ENCODE measurements at regions not wholly inside any gene's neighbourhood (a gene's known extent, or its start where the extent isn't known, plus 50 kb on each side); places are given as distances from the start of the nearest gene placed in this dataset.

DNA sequence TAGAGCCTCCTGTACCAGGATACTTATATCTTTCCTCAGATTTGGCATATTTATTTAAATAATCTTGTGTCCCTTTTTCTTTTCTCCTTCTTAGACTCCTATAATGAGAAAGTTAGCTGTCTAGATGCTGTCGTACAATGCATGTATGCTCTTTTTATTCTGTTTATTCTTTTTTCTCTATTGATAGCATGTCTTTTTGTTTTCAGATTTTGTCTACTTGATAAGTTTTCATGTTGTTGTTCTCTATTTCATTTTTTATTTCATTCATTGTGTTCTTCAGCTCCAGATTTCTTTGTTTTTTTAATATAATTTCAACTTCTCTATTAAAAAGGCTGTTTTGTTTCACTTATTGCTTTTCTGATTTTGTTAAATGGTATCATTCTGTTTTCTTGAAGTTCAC is 674.3 kb upstream of the POU3F3 start:
- no peak for DNase-seq

DNA sequence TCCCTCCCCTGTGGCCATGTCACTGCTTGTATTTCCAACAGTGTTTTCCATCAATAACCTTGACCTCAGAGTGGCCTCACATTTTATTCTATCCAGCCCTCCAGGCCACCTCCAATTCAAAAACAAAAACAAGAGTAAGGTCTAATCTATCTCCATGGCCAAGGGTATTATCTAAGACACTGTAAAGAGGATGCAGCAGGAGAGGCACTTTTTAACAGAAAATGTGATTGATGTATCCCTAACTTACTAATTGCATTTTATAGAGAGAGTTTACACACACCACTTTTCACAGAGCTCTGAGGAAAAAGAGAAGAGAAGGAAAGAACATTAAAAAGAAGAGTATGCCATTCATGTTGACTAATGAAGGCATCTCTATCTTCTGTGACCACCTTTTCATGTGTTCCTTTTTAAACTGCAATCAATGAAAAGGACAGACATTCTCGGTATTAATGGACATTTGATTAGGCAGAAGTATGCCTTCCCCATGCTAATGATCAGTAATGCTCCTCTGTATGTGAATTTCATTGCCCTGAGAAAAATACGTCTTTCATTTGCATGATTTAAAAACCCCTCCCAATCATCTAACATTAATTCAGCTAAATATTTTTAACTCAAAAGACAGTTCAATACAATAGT is 653.3 kb upstream of the POU3F3 start:
- no peak for DNase-seq

DNA sequence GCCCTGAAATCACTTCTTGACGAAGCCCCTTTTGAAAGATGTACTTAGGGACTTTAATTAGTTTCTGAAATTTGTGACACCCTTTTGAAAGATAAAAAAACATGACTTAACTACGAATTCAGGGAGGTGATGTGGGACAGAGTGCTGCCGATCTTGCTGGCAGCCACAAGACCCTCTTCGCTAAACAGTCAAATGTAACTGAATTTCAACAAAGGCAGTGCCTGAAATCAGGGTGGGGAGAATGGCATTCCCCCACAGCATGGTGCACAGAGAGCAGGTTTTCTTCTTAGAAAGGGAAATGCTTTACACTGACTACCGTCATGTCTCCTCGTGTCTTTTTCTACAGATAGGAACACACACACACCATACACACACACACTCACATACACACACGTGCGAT is 640.2 kb upstream of the POU3F3 start:
- DNase-seq = no peak

DNA sequence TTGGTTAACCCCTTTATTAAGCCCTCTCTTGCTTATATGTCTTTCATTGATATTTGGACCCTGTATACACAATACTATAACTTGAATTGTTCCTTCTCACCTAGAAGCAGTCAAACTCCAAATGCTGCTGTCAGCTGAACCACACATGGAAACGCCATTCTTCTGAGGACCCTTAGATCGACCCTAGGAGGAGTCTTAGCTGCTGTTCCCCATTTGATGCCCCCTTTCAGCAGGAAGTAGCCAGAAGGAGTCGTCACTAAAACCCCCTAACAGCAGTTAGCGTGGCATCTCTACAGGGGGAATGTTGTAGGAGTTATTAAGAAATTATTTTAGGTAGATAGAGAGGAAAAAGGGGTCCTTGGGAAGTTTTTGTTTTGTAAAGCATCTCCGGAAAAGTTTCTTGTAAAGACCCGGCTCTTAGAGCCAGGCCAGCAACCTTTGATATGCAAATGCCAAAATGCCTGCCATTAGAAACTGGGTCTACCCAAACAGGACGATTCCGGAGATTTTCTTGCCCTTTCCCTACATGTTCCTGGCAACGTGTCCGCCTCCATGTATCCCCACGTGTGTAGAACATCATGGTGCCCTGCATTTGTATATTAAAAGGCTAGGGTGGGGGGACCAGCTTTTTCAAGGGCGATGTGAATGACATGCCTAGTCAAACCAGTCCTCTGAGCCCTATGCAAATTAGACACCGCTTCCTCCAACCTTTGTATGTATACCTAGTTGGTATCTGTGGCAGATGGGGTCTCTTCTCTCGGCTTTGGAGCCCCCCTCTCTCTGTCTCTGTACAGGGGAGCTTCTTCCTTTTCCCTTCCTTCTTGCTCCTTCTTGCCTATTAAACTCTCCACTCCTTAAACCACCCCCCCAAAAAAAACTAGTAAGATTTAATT is 638.4 kb upstream of the POU3F3 start:
- DNase-seq = no peak

DNA sequence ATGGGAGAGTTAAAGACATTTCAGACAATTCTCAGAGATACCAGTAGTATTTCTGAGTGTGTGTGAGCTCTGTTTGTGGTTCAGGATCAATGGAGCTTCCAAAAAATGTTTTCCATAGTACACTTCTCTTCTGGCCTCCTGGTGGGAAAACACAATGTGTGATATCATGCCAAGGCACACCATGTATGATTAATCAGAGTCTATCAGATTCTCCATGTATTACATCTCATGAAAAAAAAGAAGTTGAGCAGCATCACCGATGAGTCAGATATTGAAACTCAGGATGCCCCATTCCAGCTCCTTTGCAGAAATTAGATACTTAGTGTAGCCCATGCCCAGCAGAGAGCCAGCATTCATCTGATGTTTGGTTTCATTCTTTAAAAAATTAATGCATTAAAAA is 620.3 kb upstream of the POU3F3 start:
- DNase-seq = no peak

DNA sequence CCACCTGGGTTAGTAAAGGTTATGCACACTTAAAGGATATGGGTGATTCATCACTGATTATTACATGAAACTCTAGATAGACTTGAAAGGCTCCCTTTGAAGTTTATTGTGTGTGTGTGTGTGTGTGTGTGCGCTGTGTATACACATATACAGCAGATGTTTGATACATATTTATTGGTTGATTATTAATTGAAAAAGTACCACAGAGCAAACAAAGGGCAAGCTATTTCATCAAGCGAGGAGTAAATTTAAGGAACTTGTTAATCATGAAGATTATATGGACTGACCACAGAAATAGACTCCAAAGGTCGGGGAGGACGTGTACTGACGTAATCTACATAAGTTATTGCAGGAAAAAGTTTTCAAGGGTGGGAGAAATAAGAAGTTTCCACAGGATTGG is 617.4 kb upstream of the POU3F3 start:
- DNase-seq = no peak

DNA sequence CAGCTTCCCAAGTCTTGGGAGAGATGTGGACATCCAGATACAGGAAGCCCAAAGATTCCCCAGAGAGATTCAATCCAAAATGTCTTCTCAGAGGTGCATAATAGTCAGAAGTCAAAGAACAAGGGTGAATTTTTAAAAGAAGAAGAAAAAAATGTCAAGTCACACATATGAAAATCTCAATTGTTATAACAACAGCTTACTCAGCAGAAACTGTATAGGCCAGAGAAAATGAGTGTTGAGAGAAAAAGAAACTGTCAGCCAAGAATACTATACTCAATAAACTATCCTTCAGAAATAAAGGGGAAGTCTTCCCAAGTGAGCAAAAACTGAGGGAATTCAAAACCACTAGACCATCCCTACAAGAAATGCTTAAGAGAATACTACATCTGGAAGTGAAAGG is 612.9 kb upstream of the POU3F3 start:
- DNase-seq = no peak

DNA sequence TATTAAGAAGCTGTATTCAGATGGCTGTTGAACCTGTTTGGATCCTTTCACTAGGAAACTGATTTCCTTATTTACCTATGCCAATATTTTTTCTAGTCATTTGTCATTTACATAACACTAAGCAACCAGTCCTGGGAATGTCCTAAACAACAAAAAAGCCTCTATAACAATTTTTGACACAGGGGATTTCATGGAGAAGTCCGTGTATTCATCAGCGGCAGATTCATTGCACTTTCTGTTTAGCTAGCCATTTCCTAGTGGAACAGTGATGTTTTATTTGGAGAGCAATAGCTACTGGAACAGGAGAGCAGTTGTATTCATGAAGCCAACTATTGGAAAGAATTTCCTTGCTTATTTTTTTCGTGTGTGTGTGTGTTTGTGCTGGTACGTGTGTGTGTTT is 604.3 kb upstream of the POU3F3 start:
- DNase-seq = no peak

DNA sequence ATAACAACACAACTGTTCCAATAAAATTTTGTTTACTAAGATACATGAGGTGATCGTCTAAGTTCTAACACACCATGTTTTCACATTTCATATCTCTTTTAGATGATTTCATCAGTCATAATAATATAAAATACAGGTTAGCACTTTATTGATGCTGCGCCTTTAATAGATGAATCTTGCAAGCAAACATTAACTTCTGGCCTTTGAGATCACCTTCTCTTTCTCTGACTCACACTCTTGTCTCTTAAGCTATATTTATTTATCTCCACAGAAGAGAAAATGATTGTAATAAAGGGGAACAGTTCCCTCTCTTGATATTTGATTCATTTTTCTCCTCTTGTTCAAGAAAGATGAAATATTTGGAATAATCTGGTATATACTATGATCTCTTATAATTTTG is 603.3 kb upstream of the POU3F3 start:
- DNase-seq = no peak

DNA sequence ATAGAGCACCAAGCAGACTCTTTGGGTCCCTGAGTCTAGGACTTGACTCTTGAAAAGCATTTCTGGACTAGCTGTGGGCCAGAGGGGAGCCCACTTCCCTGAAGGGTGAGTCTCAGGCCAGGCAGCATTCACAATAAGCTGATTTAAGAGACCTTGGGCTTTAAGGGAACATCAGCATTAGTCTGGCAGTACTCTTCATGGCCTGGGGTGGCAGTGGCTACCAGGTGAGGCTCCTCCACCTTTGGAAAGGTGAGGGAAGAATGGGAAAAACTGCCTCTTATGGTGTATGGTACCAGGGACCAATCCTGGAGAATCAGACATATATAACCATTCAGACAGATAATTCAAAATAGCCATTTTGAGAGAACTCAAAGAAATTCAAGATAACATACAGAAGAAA is 599.9 kb upstream of the POU3F3 start:
- no peak for DNase-seq

DNA sequence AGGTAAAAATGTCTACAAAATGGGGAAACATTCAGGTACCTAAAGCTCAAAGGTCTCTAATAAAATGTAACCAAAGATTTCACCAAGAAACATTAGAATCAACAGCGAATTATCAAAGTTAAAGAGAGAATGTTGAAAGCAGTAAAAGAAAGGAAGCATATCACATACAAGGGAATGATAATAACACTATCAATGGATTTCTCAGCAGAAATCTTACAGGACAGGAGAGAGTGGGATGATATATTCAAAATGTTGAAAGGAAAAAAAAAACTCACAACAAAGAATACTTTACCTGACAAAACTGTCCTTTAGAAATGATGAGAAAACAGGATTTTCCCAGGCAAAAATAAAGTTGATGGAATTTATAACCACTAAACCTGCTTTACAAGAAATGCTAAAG is 591.2 kb upstream of the POU3F3 start:
- no peak for DNase-seq

DNA sequence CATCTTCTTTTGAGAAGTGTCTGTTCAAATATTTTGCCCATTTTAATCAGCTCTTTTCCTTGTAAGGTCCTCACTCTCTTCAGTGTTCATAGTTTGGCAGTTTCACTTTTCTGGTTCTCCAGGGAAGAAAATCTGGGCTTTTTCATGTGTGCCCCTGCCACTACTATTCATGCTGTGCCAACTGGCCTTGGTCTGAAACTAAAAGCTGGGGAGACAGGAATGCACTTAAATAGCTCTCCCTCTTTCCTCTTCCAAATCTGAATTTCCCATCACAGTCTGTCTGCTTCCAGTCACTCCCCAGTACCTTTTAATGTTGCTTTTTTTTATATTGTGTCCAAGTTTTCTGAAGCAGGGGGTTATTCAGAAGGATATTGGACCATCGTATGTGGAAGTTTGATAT is 574.3 kb upstream of the POU3F3 start:
- DNase-seq = no peak

DNA sequence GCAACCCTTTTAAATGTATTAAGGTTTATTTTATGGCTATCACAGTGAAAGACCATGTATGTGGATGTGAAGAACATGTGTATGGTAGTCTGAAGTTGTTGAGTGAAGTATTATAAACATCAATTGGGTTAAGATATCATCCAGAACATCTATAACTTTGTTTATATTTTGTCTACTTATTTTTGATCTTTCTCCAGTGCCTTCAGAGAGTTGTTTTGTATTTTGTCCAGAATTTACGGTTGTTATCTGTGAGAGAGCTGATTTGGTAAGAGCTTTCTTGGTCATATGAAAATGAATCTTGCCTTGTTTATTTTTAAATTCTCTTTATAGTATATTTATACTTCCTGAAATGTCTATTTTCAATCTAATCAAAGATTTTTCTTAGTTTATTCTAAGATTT is 573.7 kb upstream of the POU3F3 start:
- DNase-seq = no peak

DNA sequence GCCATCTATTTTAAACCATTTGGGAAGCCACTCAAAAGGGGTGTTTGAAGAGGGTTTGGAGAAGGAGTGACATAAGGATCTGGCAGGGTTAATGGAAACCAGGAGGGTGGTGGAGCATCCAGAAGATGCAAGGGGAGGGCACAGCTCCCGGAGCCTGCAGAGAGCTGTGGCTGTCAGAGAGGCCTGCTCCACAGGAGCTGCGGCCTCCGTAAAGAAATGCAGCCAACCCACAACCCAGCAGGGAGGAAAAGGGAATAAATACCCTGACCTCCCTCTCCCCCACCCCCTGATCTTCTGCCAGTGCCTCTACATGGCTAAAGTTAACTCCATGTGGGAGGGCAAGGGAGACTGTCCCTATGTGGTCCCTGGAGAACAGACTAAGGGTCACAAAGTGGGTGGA is 567.1 kb upstream of the POU3F3 start:
- DNase-seq = no peak

DNA sequence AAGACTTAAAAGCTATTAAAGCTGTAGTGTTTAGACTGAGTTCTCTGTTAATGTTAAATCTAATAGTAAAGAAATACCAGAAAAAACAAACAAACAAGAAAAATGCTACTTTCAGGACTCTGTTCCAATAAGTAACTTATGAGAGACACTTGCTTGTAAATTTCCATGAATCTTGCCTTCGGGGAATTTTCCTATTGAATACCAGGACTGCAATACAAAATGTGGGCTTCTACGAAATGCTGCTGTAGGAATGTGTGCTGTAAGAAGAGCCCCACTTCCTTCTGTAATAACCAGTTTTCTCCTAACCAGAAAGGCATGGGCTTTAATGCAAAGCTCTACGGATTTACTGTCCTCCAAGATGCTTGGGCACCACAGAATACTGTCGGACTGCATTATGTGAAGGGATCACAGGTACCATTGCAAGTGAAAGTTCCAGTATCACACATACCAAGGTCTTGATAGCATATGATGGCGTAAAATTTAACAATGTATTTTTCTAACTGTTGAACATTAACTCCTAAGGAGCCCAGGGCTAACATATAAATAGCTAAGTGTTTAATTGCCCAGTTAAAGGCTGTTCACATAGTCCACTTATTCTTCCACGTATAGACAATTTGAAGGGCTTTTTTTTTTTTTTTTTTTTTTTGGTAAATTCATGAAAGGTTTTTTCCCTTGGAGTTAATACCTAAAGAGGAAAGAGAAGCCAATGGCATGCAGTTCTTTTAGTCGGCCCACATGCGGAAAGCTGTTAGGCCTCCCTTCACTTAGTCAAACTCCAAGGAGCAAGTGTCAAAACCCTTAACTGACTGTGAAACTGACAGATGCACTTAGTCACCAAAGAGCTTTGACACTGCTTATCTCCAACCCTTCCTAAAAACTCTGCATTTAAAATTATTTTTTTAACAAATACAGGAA is 564.0 kb upstream of the POU3F3 start:
- DNase-seq = no peak

DNA sequence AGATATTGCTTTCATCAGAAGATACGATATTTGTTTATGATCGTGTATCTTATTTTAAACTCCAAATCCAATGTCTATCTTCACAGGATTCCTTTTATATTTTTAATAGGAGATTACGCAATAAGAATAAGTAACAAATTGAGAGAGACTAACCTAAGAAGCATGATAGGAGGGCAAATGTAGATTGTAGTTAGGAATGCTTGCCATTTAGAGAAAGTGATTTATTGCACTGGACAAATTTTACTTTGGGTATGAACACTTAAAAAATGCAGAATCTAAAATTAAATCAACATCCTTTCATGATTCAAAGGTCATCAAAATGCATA is 563.4 kb upstream of the POU3F3 start:
- DNase-seq = no peak

DNA sequence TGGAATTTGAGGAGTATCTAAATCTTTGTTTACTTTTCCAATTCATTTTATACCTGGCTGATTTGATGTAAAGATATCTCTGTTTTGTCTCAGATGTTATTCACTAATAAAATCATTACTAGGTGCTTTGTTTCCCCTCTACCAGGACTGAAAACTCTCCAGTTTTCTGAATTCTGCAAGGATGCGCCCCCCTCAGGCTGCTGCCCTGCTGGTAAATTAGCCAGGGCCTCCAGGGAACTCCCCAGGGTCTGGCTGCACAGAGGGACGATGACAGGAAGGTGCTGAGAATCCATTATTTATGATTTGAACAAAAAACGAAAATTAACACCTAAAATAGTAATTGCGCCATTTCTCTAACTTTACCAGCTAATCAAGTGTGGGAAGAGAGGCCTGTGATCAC is 541.2 kb upstream of the POU3F3 start:
- no peak for DNase-seq

DNA sequence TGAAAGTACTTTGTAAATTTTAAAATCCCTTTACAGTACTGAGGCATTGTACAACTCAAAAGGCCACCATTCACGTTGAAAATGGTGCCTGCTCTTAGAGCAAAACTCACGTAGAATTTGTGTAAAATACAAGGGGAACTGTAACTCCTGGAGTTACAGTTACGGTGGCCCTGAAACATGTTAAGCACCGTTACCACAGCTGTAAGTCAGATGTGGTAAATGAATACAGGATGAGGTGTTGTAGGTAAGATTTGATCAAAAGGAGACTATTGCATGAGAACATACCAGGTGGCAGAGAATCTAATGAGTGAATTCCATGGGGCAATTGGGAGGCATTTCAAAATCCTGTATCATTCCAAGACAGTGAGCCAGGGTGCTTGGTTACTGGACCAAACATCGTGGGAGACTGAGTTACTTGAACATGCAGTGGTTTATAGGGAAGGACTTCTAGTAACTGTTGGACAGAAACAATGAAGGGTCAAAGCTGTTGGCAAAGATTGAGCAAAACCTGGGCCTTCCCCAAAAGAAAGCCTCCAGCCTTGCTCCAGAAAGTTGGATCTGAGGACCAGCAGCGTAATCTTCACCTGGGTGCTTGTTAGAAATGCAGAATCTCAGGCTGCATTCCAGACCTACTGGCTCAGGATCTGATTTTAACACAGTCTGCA is 535.8 kb upstream of the POU3F3 start:
- no peak for DNase-seq

DNA sequence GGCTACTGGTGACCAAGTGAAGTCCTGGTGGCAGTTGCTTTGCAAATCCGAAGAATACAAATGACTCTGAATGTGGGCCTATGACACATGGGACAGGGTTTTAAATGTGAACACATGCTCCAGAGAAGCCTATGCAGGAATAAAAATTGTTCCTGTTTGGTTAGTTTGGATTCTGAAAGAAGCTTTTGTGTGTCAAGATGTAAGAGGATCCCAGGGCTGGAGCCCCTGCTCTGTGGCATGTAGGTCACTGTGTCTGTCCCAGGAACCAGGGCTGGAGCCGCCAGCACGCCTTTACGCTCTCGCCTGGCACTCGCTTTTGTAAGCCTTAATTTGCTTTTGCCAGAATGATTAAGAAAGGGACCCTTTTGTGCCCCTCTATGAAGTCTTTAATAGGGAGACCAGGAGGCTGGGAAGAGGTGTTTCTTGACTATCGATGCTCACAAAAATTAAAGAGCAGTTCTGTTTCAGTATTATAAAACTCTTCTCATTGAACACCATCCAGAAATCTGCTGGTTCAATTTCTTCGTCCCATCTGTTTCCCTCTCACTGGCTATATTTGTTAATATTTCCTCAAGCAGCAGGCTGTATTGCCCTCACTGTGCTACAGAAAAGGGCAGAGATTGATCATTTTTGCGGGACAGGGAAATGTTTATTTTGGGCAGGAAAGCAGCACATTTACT is 532.7 kb upstream of the POU3F3 start:
- no peak for DNase-seq

DNA sequence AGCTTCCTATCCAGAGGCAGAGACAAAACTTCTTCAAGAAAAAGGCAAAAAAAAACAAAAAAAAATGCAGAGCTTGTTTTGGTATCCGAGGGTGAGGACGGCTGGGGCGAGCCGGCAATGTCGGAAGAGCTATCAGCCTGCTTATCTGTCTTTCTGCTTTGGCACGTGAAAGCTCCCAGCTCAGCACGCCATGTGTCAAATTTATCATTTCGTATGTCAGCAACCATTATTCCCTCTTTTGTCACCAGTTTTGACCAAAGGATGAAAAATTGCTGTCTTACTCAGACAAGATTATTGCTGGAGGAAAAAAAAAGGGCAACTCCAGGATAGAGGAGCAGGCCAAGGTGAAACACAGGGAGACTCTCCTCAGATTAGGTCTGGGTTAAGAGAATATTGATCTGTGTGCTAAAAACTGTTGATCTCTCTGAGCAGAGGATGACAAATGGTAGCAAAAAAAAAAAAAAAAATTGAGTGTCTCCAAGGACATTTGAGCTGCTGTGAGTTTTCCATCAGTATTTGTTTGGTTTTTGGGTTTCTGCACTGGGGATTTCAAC is 532.0 kb upstream of the POU3F3 start:
- DNase-seq = no peak

DNA sequence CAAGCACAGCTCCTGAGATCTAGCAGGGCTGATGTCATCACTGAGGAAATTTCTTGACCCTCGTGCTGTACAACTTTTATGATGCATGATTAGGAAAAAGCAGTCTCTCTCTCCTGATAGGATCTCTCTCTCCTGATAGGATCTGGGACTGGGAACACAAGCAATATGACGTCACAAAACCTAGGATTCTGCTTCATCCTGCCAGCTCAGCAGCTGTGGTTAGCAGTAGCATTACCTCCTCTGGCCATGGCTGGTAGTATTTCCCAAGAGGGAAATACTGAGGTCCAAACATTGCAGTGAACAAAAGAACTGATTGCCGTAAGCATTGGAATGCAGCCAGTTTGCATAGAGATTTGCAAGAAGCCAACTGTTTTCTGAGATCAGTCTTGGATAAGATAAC is 521.2 kb upstream of the POU3F3 start:
- DNase-seq = no peak

DNA sequence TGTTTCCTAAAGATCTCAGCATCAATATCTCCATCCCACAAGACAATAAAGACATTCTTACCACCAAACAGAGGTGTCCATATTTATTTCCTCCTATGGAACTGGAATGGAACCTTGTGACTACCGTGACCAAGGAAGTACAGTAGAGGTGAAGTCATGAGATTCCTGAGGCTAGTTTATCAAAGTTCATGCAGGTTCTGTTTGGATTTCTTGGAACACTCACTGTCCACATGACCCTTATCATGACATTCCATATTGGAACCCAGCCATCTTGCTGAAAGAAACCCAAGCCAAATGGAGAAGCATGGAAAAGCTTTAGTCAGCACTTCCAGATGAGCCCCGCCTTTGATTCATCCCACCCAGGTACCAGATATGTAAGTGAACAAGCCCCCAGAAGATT is 516.0 kb upstream of the POU3F3 start:
- DNase-seq = no peak
